ENCODE measurements at regions not wholly inside any gene's neighbourhood (a gene's known extent, or its start where the extent isn't known, plus 50 kb on each side); places are given as distances from the start of the nearest gene placed in this dataset.

- DNase-seq: no peak
Measured at GRCh38 chr1:185645162-185645640, 89.0 kb upstream of the HMCN1 start.

GRCh38 chr1:185644531-185644930 is 89.7 kb upstream of the HMCN1 start:
- DNase-seq: no peak

- no peak for DNase-seq
Measured at GRCh38 chr1:185636848-185637247, 97.3 kb upstream of the HMCN1 start.

GRCh38 chr1:185634704-185635103 is 99.5 kb upstream of the HMCN1 start:
- no peak for DNase-seq

GRCh38 chr1:185632659-185633423 is 101.3 kb upstream of the HMCN1 start:
- peak; percentile 78 for DNase-seq

GRCh38 chr1:185631843-185632242 is 102.3 kb upstream of the HMCN1 start:
- no peak for DNase-seq

GRCh38 chr1:185627761-185628501 is 106.3 kb upstream of the HMCN1 start:
- no peak for DNase-seq

GRCh38 chr1:185627171-185627570 is 107.0 kb upstream of the HMCN1 start:
- DNase-seq: no peak

GRCh38 chr1:185626344-185626743 is 107.8 kb upstream of the HMCN1 start:
- no peak for DNase-seq

GRCh38 chr1:185610954-185611353 is 123.2 kb upstream of the HMCN1 start:
- peak; percentile 25 for DNase-seq

- DNase-seq: peak; percentile 11
Measured at GRCh38 chr1:185608177-185608576, 126.0 kb upstream of the HMCN1 start.

GRCh38 chr1:185603158-185603557 is 131.0 kb upstream of the HMCN1 start:
- DNase-seq: no peak

- no peak for DNase-seq
Measured at GRCh38 chr1:185601189-185601588, 133.0 kb upstream of the HMCN1 start.

GRCh38 chr1:185600641-185601040 is 133.6 kb upstream of the HMCN1 start:
- DNase-seq: no peak

- peak; percentile 34 for DNase-seq
Measured at GRCh38 chr1:185598332-185598731, 135.9 kb upstream of the HMCN1 start.

- DNase-seq: peak; percentile 74
Measured at GRCh38 chr1:185595835-185596667, 138.1 kb upstream of the HMCN1 start.

- no peak for DNase-seq
Measured at GRCh38 chr1:185594786-185595410, 139.3 kb upstream of the HMCN1 start.

GRCh38 chr1:185593271-185593670 is 140.9 kb upstream of the HMCN1 start:
- no peak for DNase-seq

GRCh38 chr1:185585770-185586169 is 148.4 kb upstream of the HMCN1 start:
- DNase-seq: no peak

GRCh38 chr1:185581961-185582725 is 152.0 kb upstream of the HMCN1 start:
- no peak for DNase-seq

- DNase-seq: no peak
Measured at GRCh38 chr1:185581020-185581419, 153.2 kb upstream of the HMCN1 start.

GRCh38 chr1:185578293-185578692 is 155.9 kb upstream of the HMCN1 start:
- DNase-seq: peak; percentile 9

All from hematopoietic multipotent progenitor cell treated with erythropoietin and hydrocortisone succinate and interleukin-3 and kit ligand, for 6 days (in vitro differentiated cells).